HG02623 (cell line): ENCODE measurements at regions not wholly inside any gene's neighbourhood (a gene's known extent, or its start where the extent isn't known, plus 50 kb on each side); places are given as distances from the start of the nearest gene placed in this dataset.

Experiments
- ATAC-seq: cut with Tn5 transposase; IDR thresholded peaks from one replicate; pipeline ENCODE4 v1.9.1; 2021; ENCODE audit warnings: moderate library complexity; ENCODE audit not compliant: unreplicated experiment

DNA sequence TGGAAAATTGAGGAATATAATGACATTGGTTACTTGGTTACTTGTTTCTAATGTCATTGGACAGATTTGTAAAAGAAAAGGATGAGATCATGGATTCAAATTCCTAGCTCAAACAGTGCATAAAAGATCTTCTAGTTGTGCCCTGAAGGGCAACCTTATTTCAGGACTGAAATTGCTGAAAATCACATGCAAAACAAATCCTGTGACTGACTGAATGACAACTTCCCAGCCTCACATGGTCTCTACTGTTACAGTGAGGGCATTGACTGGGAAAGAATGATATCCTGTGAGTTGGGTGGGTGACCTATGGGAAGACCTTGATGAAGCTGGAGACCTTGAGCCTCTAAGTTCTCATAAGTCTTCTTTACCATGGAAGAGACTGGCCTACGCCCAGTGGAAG lies 90.4 kb upstream of the HAAO start:
- ATAC-seq: no peak

DNA sequence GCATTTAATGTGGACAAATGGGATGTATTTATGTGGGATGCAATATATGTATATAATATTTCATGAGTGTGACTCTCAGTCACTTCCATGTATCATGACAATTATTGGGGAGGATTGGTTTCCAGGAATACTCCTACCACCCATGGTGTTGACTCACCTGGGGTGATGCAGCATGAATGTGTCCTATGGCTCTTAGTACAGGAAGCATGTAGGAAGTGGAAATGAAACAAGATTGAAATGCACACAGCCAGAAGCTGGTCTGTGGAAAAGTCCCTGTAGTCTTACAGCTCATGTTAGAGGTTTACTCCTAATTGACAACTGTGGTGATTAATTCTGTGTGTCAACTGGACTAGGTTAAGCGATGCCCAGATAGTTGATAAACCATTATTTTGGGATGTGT lies 89.3 kb upstream of the HAAO start:
- ATAC-seq: no peak

DNA sequence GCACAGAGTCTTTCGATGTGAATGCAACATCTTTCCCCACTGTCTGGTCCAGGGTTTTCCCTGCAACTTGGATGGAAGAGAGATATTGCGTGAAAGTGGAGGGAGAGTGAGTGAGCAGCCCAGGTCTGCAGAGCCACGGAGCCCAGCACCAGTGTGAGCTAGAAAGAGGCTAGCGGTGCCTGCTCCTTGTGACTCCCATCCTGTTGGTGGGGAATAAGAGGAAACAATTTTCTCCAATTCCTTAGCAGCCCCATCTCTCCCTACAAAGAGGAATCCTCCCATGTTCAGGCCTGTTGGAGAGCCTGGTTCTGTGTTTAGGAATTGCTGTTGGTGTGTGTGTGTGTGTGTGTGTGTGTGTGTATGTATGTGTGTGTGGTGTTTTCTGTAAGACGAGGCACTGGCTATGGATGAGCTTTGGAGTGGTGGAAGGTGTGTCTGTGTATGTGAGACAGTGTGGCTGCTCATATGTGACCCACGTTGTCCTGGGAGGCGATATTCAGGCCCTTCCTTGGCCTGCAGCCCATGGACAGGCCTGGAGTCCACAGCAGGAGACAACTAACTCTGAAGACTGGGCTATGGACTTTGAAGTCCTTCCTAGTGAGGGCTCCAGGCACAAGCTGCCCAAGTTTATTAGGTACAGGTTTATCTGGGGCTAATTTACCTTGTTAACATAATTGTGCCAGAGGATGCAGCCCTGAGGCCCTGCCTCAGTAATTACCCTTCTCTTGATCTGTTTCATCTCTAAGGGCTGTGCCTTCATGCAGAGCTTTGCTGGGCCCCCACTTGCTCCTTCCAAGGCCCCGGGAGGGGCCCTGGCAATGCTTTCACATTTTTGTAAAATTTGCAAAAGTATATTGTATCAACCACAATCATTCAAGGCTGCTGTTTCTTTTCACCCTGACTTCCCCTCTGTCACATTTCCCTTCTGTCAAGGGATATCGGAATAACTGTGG lies 88.6 kb upstream of the HAAO start:
- no peak for ATAC-seq

DNA sequence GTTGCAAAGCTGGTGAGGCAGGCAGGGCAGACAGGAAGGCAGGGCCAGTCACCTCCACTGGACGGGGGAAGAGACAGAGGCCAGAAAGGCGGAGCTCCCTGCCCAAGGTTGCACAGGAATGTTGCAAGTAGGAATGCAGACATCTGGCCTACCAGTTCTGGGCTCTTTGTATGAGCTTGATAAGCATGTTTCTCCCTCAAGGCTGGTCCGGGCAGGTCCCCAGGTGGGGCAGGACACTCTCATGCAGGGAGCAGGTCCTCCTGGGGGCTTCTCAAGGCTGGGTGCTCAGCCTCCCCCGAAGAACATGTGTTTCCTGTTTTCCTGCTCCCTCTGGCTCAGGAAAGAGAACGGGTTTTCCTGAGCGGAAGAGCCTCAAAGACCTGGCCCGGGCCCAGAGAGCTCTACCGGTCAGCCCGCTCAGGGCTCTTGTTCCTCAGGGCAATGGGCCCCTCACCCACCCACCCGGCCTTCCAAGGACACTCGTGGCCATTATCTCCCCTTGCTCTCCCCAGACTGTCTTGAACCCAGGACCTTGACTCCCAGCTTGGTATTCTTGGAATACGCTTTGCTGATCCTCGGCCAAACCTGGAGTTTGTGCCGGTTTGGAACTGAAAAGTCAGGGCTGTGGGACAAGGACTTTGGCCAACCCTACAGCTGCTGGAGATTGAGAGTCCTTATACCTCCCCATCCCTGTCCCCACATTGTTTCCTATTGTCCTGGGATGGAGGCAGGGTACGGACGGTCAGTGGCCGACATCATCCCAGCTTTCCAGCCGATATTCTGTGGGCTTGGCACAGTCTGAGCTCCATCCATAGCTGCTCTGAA lies 87.7 kb upstream of the HAAO start:
- no peak for ATAC-seq

DNA sequence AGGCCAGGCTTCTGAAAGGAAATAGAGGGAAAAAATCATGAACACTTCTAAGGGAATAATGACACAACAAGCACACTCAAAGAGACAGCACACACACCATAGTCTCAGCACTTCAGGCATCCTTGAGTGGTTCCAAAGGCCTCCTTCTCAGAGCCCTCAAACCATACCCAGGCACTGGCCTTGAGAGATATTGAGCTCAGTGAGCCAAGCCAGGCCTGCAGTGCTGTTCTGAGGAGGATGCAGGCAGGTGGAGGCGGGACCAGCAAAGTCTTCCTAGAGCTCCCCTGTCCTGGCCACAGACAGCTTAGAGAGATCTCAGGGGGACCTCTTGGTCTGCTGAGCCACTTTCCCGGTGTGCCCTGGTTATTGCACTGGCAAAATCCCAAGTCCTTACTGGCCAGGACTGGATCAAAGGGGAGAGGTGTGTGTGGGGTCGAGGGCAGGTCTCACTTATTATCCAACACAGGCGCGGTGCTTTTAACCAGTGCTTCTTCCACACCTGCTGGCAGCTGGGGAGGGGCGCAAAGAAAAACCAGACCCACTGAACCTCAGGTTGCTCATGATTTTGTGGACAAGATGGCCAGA lies 86.8 kb upstream of the HAAO start:
- no peak for ATAC-seq

DNA sequence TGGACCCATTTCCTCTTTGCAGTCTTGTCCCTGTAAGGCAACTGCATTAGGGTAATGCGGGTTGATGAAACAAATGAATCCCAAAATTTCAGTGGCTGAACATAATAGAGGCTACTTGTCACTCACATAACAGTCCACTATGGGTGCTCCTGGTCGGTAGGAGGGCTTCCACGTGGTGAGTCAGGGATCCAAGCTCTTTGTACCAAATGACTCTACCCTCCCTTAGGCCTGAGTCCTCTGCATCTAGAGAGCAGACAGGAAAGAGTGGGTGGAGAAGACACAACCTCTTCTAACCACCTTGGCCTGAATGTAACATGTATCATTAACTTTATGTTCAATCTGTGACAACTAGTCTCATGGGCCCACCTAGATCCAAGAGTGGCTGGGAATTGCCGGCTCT lies 86.2 kb upstream of the HAAO start:
- peak; percentile 66 for ATAC-seq

DNA sequence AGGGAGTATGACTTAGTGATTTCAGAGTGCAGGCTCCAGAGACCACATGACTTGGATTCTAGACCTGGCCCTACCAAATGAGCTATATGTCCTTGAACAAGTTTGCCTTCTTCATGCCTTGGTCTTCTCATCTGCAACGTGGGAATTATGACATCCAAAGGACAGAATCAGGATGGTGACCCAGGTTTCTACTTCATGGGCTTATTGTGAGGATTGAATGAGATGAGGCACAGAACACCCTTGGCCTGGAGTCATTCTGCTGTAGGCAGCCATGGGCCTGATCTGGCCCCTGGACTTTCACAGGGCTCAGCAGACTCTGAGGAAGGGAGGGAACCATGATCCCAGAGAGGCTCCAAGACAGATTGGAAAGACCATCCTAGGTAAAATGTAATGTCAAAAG lies 85.6 kb upstream of the HAAO start:
- ATAC-seq: no peak

DNA sequence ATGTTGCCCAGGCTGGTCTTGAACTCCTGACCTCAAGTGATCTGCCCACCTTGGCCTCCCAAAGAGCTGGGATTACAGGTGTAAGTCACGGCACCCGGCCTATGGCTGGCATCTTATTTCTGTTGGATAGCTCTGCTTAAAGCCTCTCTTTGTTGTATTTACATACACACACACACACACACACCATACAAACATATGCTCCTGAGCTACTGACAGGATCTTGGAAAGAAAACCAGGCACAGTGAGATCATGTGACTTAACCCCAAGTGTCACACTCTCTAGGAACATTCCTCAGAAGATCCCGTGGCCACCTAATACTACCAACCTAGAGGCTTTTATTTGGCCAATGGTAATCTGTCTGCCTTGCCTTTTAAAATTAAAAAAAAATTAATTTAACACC lies 85.1 kb upstream of the HAAO start:
- ATAC-seq: no peak

DNA sequence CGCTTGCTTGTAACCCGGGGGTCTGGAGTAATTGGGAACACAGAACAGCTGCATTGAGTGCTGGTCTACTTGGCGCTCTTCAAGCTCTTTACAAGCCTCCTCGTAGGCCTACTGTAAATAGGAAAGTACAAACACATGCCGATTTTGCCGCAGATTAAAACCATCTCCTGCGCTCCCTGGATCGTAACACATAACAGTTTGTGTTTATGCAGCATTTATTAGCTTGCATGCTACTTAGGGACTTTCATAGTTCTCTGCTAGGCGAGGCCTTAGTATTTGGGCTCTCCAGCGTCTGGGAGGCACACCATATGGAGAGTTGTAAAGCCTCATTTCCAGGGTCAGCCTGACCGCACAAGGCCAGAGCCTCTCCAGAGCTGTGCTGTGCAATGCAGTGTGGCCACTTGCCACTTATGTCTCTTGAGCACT lies 84.0 kb upstream of the HAAO start:
- ATAC-seq: no peak

DNA sequence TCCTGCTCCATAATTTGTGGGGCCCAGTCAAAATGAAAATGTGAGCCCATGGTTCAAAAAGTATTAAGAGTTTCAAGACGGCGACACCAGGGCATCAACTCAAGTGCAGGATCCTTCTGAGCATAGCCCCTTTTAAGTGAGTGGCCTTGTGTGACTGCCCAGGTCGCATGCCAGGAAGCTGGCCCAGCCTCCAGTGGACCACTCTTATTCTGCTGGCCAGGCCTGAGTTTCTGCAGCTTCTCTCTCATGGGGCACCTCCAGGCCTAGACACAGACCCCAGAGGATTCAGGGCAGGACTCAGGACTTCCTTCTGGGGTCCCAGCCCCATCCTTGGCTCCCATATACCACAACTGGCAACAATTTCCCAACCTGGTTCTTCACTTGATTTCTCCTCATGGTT lies 83.5 kb upstream of the HAAO start:
- ATAC-seq: no peak

DNA sequence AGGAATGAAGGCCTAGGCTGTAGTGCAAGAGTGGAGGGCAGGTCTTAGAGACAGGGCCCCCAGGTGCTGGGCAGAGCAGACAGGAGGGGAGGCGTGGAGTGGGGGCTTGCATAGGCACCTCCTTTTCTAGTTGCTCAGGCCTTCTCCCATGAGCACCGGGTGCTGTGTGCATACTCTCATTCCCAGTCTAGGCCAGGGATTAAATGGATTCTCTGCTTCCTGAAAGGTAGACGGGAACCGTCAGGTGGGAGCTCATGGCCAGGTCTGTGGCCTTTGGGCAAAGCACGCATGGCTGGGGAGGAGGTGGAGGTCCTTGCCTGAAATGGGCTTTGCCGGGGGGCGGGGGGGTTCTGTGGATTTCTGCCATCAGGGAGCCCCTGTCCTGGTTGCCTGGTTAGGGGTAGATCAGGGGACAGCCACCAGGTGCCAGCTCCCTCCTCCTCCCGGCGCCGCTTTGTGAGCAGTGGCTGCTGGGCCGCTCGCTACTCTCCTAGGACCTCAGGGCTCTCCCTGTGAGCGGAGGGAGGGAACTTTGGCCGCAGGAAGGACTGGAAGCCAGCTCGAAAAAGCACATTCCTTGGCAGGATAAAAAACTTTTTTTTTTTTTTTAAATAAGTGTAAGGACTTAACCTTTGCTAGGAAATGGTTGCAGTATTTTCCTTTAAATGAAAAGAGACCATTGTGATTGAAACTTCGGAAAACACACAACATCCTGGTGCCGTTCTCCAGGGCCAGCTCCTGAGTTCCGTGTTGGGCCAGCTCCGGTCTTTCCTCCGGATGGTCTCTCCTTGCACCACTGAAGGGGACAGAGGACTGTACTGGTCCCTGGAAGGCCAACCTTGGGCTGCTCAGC lies 82.8 kb upstream of the HAAO start:
- ATAC-seq: no peak

DNA sequence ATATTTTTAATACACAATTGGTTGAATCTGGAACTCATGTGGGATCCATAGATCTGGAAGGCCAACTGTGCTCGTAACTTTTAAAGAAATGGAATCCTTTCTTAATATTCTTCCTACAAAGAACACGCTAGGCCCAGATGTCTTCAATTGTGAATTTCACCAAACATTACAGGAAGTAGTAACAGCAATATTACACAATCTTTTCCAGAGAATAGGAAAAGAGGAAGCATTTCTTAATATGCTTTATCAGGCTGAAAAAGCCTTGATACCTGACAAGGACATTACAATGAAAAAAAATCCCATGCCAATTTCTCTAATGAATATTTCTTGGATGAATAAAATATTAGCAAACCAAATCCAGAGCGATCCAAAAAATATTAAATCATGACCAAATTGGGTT lies 80.3 kb upstream of the HAAO start:
- no peak for ATAC-seq

DNA sequence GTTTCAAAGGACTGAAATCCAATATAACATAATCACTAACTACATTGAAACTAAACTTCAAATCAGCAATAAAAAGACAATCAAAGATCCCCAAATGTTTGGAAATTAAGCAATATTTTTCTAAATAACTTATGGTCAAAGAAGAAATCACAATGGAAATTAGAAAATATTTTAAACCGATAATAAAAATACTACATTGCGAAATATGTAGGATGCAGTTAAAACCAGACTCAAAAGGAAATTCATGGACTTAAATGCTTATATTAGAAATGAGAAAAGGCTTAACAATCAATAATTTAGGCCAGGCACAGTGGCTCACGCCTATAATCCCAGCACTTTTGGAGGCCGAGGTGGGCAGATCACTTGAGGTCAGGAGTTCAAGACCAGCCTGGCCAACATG lies 79.0 kb upstream of the HAAO start:
- ATAC-seq: no peak

DNA sequence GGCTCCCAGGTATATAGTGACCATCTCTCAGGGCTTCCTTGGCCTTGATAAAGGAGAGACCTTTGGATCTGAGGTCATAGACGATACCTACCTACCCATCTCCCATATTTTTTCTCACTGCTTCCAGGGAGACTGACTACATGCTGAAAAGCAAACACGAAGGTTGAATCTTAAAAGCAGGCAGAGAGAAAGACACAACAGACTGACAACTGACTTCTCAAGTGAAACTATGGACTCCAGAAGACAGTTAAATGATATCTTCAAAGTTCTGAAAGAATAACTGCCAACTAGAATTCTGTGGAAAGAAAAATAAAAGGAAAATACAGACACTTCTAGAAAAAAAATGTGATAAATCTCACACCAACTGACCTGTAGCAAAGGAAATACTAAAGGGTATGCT lies 76.5 kb upstream of the HAAO start:
- ATAC-seq: no peak

DNA sequence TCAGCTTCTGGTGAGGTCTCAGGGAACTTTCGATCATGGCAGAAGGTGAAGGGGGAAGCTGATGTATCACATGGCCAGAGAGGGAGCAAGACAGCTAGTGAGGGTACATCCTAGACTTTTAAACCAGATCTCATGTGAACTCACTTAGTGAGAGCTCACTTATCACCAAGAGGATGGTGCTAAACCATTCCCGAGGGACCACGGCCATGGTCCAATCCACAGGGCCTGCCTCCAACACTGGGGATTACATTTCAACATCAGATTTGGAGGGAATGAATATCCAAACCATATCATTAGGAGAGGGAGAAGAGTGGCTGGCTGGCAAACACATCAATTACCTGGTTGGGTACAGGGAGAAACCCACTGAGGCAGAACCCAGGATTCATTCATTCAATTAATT lies 75.7 kb upstream of the HAAO start:
- no peak for ATAC-seq

DNA sequence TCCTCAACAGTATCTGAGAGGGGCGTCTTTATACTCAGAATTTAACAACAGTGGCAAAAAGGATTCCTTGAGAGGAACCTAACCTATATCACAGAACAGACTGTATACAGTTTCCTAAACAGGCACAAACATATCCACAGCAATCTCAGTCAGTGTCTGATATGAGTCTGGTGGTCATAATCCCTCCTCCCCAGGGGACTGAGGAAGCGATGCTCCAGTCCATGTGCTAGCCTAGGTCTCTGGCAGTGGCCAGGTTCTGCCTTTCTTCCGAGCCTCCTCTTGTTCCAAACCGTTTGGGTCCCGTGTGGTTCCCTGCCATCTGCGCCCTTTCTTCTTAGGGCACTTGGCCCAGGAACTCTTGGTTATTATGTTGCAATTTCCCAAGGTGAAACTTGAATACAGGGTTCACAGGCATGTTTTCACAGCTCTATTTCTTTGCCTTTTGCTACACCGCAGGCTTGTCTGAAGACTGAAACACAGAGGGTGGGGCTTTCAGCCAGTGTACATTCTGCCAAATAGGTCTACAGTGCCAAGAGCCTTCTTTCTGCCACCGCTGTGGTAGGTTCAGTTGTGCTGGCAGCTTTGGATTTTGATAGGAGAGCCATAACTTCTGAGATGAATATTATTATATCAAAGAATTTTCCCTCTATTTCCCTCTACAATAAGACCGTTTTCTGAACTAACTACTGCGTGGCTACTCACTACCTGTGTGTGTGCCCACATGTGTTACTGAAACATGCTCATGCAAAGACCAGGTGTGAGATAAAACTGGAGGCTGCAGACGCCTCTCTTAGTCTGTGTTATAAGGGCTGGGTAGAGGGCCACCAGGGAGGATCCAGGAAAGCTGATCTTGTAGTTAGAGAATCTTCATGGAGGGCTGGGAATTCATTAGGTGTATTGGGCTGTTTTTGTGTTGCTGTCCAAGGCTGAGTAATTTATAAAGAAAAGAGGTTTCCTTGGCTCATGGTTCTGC lies 75.0 kb upstream of the HAAO start:
- no peak for ATAC-seq

DNA sequence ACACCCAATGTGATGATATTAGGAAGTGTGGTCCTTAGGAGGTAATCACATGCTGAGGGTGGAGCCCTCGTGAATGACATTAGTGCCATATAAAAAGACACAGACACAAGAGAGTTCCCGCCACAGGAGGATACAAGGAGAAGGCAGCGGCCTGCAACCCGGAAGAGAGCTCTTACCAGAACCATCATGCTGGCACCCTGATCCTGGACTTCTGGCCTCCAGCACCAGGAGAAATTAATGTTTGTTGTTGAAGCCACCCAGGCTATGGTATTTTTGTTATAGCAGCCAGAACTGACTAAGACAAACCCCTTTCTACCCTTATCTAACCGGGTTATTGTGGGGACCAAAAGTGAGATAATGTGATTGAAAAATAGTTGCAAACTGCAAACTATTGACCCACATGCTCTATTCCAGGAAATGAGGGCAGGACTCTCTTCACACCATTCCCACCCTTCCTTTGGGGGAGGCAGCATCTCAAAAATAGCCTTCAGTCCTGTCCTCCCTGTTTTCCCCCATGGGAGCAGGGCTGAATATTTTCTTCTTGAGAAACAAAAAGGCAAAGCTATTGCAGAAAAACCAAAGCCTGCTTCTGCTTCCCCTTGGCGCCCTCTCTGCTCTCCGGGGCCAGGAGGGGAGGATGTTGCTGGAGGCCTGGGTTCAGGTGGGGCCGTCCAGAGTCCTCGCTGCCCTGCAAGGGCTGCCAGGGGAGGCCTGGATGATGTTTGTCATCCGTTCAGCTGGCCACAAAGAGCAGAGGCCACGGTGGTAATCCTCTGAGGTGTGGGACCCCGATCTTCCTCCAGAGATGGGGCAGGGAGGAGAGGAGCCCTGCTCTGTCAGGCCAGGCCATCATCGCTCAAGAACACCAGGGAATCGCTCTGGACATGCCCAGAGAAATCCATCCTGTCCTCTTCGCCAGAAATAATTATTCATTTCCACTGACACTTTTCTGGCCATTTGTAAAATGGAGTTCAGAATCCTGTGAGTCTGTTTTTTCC lies 73.8 kb upstream of the HAAO start:
- ATAC-seq: no peak

DNA sequence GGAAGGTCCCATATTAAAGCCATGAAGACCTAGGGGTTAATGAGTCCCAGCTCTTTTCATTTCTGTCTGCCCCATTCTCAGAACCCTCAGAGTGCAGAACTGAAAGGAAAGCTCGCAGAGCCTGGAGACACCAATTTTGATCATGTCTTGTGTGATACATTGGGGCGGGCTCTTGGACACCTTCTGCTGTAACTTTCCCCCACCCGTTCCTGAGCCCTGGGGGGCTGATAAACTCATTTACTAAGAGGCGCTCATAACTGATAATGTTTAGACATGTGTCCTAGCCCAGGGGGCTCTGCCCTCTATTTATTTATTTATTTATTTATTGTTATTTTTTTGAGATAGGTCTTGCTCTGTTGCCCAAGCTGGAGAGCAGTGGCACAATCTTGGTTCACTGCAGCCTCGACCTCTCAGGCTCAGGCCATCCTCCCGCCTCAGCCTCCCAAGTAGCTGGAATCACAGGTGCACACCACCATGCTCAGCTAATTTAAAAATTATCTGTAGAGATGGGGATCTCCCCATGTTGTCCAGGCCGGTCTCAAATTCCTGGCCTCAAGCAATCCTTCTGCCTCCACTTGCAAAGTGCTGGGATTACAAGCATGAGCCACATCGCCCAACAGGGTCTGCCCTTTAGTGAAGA lies 72.4 kb upstream of the HAAO start:
- ATAC-seq: no peak
